ENCODE measurements at regions not wholly inside any gene's neighbourhood (a gene's known extent, or its start where the extent isn't known, plus 50 kb on each side); places are given as distances from the start of the nearest gene placed in this dataset.

DNA sequence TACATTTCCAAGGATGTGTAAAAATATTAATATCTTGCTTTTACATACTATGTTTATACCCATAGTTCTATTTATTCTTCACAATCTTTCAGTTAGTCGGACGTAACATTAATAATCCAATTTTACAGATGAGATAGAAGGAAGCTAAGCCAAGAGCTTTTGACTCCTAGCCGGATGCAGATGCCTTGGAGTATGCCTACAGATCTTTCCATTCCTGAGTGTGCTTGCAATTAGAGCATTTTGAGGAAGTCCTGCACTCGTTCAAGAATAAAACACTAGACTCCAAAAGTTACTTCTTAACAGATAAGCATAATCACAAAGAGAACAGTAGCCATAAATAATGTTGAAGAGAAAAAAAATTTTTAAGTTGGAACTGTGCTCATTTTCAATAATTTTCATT is 337.6 kb upstream of the CLEC14A start:
- TF ChIP-seq POLR2A (IDR thresholded peaks at IDR 0.05; ENCODE audit: borderline replicate concordance, extremely low read depth, insufficient read depth, insufficient read length) (no peak), EZH2 (IDR thresholded peaks at IDR 0.05) (no peak), CEBPB (IDR thresholded peaks at IDR 0.05; ENCODE audit: low read depth) (no peak), POLR2AphosphoS5 (IDR thresholded peaks at IDR 0.05; ENCODE audit: low read depth, low read length) (no peak)
- TF ChIP-seq, protein P1, sequence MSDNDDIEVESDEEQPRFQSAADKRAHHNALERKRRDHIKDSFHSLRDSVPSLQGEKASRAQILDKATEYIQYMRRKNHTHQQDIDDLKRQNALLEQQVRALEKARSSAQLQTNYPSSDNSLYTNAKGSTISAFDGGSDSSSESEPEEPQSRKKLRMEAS (IDR thresholded peaks at IDR 0.05) = no peak
- TF ChIP-seq, protein P2, sequence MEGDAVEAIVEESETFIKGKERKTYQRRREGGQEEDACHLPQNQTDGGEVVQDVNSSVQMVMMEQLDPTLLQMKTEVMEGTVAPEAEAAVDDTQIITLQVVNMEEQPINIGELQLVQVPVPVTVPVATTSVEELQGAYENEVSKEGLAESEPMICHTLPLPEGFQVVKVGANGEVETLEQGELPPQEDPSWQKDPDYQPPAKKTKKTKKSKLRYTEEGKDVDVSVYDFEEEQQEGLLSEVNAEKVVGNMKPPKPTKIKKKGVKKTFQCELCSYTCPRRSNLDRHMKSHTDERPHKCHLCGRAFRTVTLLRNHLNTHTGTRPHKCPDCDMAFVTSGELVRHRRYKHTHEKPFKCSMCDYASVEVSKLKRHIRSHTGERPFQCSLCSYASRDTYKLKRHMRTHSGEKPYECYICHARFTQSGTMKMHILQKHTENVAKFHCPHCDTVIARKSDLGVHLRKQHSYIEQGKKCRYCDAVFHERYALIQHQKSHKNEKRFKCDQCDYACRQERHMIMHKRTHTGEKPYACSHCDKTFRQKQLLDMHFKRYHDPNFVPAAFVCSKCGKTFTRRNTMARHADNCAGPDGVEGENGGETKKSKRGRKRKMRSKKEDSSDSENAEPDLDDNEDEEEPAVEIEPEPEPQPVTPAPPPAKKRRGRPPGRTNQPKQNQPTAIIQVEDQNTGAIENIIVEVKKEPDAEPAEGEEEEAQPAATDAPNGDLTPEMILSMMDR (IDR thresholded peaks at IDR 0.05 in 2 of 3, conservative IDR thresholded peaks at IDR 0.05 in 1 of 3; ENCODE audit: borderline replicate concordance in 1 of 3, insufficient read depth in 1 of 3, low read depth in 2 of 3, low read length in 2 of 3) = no peak
- TF ChIP-seq, protein P3, sequence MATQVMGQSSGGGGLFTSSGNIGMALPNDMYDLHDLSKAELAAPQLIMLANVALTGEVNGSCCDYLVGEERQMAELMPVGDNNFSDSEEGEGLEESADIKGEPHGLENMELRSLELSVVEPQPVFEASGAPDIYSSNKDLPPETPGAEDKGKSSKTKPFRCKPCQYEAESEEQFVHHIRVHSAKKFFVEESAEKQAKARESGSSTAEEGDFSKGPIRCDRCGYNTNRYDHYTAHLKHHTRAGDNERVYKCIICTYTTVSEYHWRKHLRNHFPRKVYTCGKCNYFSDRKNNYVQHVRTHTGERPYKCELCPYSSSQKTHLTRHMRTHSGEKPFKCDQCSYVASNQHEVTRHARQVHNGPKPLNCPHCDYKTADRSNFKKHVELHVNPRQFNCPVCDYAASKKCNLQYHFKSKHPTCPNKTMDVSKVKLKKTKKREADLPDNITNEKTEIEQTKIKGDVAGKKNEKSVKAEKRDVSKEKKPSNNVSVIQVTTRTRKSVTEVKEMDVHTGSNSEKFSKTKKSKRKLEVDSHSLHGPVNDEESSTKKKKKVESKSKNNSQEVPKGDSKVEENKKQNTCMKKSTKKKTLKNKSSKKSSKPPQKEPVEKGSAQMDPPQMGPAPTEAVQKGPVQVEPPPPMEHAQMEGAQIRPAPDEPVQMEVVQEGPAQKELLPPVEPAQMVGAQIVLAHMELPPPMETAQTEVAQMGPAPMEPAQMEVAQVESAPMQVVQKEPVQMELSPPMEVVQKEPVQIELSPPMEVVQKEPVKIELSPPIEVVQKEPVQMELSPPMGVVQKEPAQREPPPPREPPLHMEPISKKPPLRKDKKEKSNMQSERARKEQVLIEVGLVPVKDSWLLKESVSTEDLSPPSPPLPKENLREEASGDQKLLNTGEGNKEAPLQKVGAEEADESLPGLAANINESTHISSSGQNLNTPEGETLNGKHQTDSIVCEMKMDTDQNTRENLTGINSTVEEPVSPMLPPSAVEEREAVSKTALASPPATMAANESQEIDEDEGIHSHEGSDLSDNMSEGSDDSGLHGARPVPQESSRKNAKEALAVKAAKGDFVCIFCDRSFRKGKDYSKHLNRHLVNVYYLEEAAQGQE (IDR thresholded peaks at IDR 0.05; ENCODE audit: low read depth) = no peak

All from HCT116 (cell line).